ENCODE measurements at regions not wholly inside any gene's neighbourhood (a gene's known extent, or its start where the extent isn't known, plus 50 kb on each side); places are given as distances from the start of the nearest gene placed in this dataset.

DNA sequence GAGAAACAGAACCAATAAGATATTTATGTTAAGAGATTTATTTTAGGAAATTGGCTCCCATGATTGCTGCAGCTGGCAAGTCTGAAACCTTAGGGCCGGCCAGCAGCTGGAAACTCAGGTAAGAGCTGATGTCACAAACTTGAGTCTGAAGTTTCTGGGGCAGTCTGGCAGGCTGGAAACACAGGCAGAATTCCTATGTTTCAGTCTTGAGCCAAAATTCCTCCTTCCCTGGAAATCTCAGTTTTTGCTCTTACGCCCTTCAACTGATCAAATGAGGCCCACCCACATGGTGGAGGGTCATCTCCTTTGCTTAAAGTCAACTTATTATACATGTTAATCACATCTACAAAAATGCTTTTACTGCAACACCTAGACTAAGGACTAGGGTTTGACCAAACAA is 184.1 kb downstream of the SOD2 start:
- TF ChIP-seq, protein P1, sequence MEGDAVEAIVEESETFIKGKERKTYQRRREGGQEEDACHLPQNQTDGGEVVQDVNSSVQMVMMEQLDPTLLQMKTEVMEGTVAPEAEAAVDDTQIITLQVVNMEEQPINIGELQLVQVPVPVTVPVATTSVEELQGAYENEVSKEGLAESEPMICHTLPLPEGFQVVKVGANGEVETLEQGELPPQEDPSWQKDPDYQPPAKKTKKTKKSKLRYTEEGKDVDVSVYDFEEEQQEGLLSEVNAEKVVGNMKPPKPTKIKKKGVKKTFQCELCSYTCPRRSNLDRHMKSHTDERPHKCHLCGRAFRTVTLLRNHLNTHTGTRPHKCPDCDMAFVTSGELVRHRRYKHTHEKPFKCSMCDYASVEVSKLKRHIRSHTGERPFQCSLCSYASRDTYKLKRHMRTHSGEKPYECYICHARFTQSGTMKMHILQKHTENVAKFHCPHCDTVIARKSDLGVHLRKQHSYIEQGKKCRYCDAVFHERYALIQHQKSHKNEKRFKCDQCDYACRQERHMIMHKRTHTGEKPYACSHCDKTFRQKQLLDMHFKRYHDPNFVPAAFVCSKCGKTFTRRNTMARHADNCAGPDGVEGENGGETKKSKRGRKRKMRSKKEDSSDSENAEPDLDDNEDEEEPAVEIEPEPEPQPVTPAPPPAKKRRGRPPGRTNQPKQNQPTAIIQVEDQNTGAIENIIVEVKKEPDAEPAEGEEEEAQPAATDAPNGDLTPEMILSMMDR (IDR thresholded peaks at IDR 0.05 in 8 of 11, conservative IDR thresholded peaks at IDR 0.05 in 3 of 11) = no peak
- TF ChIP-seq POLR2A (IDR thresholded peaks at IDR 0.05) = no peak
- no peak for TF ChIP-seq POLR2AphosphoS5 (IDR thresholded peaks at IDR 0.05)

Measured in spleen (tissue), 7 donors.